ENCODE measurements at regions not wholly inside any gene's neighbourhood (a gene's known extent, or its start where the extent isn't known, plus 50 kb on each side); places are given as distances from the start of the nearest gene placed in this dataset.

GRCh38 chr18:22684268-22684667, 248.9 kb upstream of the RBBP8 start:
- Histone ChIP-seq H3K4me3 (ENCODE audit: low read depth in 1 of 3, low read length in 3 of 3) (no peak overlapping the region), H3K36me3 (ENCODE audit: control insufficient read depth in 3 of 3, insufficient read depth in 2 of 3, low read depth in 1 of 3, low read length in 3 of 3) (peaks cover 0 to 2% (median 0%) of the 10 kb centered on the region in 3 donors), H3K9me3 (ENCODE audit: control insufficient read depth in 2 of 2, insufficient read depth in 1 of 2, low read depth in 1 of 2, low read length in 1 of 2) (peaks cover 0 to 29% of the 10 kb centered on the region in 2 donors), H3K27me3 (ENCODE audit: control insufficient read depth in 3 of 3, insufficient read depth in 3 of 3, low read length in 3 of 3) (no peaks in the 10 kb centered on the region), H3K4me1 (ENCODE audit: control insufficient read depth in 3 of 3, insufficient read depth in 2 of 3, low read depth in 1 of 3, low read length in 2 of 3) (peaks cover 5 to 39% (median 5%) of the 10 kb centered on the region in 3 donors), H3K27ac (ENCODE audit: low read depth in 1 of 3, low read length in 2 of 3) (peak overlapping the region; percentile 87 to 91 (median 90))
- WGBS, 3 donors: 82 to 92% (median 86%) methylated on average over 2 of the region's 2 CpGs
- peak in 1 of 2 donors; percentile 44 for DNase-seq
- no peak for FAIRE-seq

GRCh38 chr18:22685788-22686187, 247.3 kb upstream of the RBBP8 start:
- Histone ChIP-seq H3K27me3 (ENCODE audit: control insufficient read depth in 3 of 3, insufficient read depth in 3 of 3, low read length in 3 of 3) (no peaks in the 10 kb centered on the region), H3K27ac (ENCODE audit: low read depth in 1 of 3, low read length in 2 of 3) (no peak overlapping the region), H3K36me3 (ENCODE audit: control insufficient read depth in 3 of 3, insufficient read depth in 2 of 3, low read depth in 1 of 3, low read length in 3 of 3) (peaks cover 0 to 2% (median 0%) of the 10 kb centered on the region in 3 donors), H3K4me3 (ENCODE audit: low read depth in 1 of 3, low read length in 3 of 3) (no peak overlapping the region), H3K4me1 (ENCODE audit: control insufficient read depth in 3 of 3, insufficient read depth in 2 of 3, low read depth in 1 of 3, low read length in 2 of 3) (peaks cover 5 to 40% (median 8%) of the 10 kb centered on the region in 3 donors), H3K9me3 (ENCODE audit: control insufficient read depth in 2 of 2, insufficient read depth in 1 of 2, low read depth in 1 of 2, low read length in 1 of 2) (peaks cover 0 to 29% of the 10 kb centered on the region in 2 donors)
- DNase-seq (no peak), FAIRE-seq (no peak)
- 92 to 95% (median 94%) methylated on average over 2 of the region's 2 CpGs for WGBS, 3 donors

- H3K27me3 ChIP-seq (ENCODE audit: control insufficient read depth in 3 of 3, insufficient read depth in 3 of 3, low read length in 3 of 3): no peaks in the 10 kb centered on the region
- H3K4me1 ChIP-seq (ENCODE audit: control insufficient read depth in 3 of 3, insufficient read depth in 2 of 3, low read depth in 1 of 3, low read length in 2 of 3): peaks cover 2 to 24% (median 5%) of the 10 kb centered on the region in 3 donors
- DNase-seq: peak in 1 of 2 donors; percentile 41
- WGBS, 3 donors: 58 to 63% (median 62%) methylated on average over 3 of the region's 3 CpGs
- H3K4me3 ChIP-seq (ENCODE audit: low read depth in 1 of 3, low read length in 3 of 3): no peak overlapping the region
- peak overlapping the region in 1 of 3 donors; percentile 43 for H3K27ac ChIP-seq (ENCODE audit: low read depth in 1 of 3, low read length in 2 of 3)
- no peak for FAIRE-seq
- H3K9me3 ChIP-seq (ENCODE audit: control insufficient read depth in 2 of 2, insufficient read depth in 1 of 2, low read depth in 1 of 2, low read length in 1 of 2): peaks cover 0 to 29% of the 10 kb centered on the region in 2 donors
- peaks cover 0 to 2% (median 0%) of the 10 kb centered on the region in 3 donors for H3K36me3 ChIP-seq (ENCODE audit: control insufficient read depth in 3 of 3, insufficient read depth in 2 of 3, low read depth in 1 of 3, low read length in 3 of 3)
Measured at GRCh38 chr18:22687892-22688680, 245.0 kb upstream of the RBBP8 start.

GRCh38 chr18:22688877-22689496, 244.1 kb upstream of the RBBP8 start:
- Histone ChIP-seq H3K9me3 (ENCODE audit: control insufficient read depth in 2 of 2, insufficient read depth in 1 of 2, low read depth in 1 of 2, low read length in 1 of 2) (peaks cover 0 to 29% of the 10 kb centered on the region in 2 donors), H3K4me3 (ENCODE audit: low read depth in 1 of 3, low read length in 3 of 3) (no peak overlapping the region), H3K4me1 (ENCODE audit: control insufficient read depth in 3 of 3, insufficient read depth in 2 of 3, low read depth in 1 of 3, low read length in 2 of 3) (peaks cover 2 to 18% (median 5%) of the 10 kb centered on the region in 3 donors), H3K36me3 (ENCODE audit: control insufficient read depth in 3 of 3, insufficient read depth in 2 of 3, low read depth in 1 of 3, low read length in 3 of 3) (peaks cover 0 to 2% (median 0%) of the 10 kb centered on the region in 3 donors), H3K27me3 (ENCODE audit: control insufficient read depth in 3 of 3, insufficient read depth in 3 of 3, low read length in 3 of 3) (no peaks in the 10 kb centered on the region), H3K27ac (ENCODE audit: low read depth in 1 of 3, low read length in 2 of 3) (no peak overlapping the region)
- no peak for DNase-seq
- WGBS, 3 donors: 92 to 97% (median 94%) methylated on average over 4 of the region's 4 CpGs
- no peak for FAIRE-seq

GRCh38 chr18:22689712-22690111, 243.4 kb upstream of the RBBP8 start:
- FAIRE-seq (no peak), DNase-seq (peak in 1 of 2 donors; percentile 47)
- no peak overlapping the region for H3K4me3 ChIP-seq (ENCODE audit: low read depth in 1 of 3, low read length in 3 of 3)
- peaks cover 0 to 2% (median 0%) of the 10 kb centered on the region in 3 donors for H3K36me3 ChIP-seq (ENCODE audit: control insufficient read depth in 3 of 3, insufficient read depth in 2 of 3, low read depth in 1 of 3, low read length in 3 of 3)
- no peaks in the 10 kb centered on the region for H3K27me3 ChIP-seq (ENCODE audit: control insufficient read depth in 3 of 3, insufficient read depth in 3 of 3, low read length in 3 of 3)
- peaks cover 0 to 29% of the 10 kb centered on the region in 2 donors for H3K9me3 ChIP-seq (ENCODE audit: control insufficient read depth in 2 of 2, insufficient read depth in 1 of 2, low read depth in 1 of 2, low read length in 1 of 2)
- H3K4me1 ChIP-seq (ENCODE audit: control insufficient read depth in 3 of 3, insufficient read depth in 2 of 3, low read depth in 1 of 3, low read length in 2 of 3): peaks cover 2 to 11% (median 3%) of the 10 kb centered on the region in 3 donors
- no peak overlapping the region for H3K27ac ChIP-seq (ENCODE audit: low read depth in 1 of 3, low read length in 2 of 3)

GRCh38 chr18:22690556-22690955, 242.6 kb upstream of the RBBP8 start:
- DNase-seq (peak in 1 of 2 donors; percentile 36), FAIRE-seq (no peak)
- no peak overlapping the region for H3K4me3 ChIP-seq (ENCODE audit: low read depth in 1 of 3, low read length in 3 of 3)
- peaks cover 0 to 29% of the 10 kb centered on the region in 2 donors for H3K9me3 ChIP-seq (ENCODE audit: control insufficient read depth in 2 of 2, insufficient read depth in 1 of 2, low read depth in 1 of 2, low read length in 1 of 2)
- peaks cover 0 to 2% (median 0%) of the 10 kb centered on the region in 3 donors for H3K36me3 ChIP-seq (ENCODE audit: control insufficient read depth in 3 of 3, insufficient read depth in 2 of 3, low read depth in 1 of 3, low read length in 3 of 3)
- no peaks in the 10 kb centered on the region for H3K27me3 ChIP-seq (ENCODE audit: control insufficient read depth in 3 of 3, insufficient read depth in 3 of 3, low read length in 3 of 3)
- no peak overlapping the region for H3K27ac ChIP-seq (ENCODE audit: low read depth in 1 of 3, low read length in 2 of 3)
- 14 to 51% (median 43%) methylated on average over 1 of the region's 1 CpG for WGBS, 3 donors
- H3K4me1 ChIP-seq (ENCODE audit: control insufficient read depth in 3 of 3, insufficient read depth in 2 of 3, low read depth in 1 of 3, low read length in 2 of 3): peaks cover 2 to 13% (median 3%) of the 10 kb centered on the region in 3 donors

- Histone ChIP-seq H3K9me3 (ENCODE audit: control insufficient read depth in 2 of 2, insufficient read depth in 1 of 2, low read depth in 1 of 2, low read length in 1 of 2) (peaks cover 0 to 20% of the 10 kb centered on the region in 2 donors), H3K4me1 (ENCODE audit: control insufficient read depth in 3 of 3, insufficient read depth in 2 of 3, low read depth in 1 of 3, low read length in 2 of 3) (peaks cover 2 to 17% (median 3%) of the 10 kb centered on the region in 3 donors), H3K27ac (ENCODE audit: low read depth in 1 of 3, low read length in 2 of 3) (no peak overlapping the region), H3K36me3 (ENCODE audit: control insufficient read depth in 3 of 3, insufficient read depth in 2 of 3, low read depth in 1 of 3, low read length in 3 of 3) (peaks cover 0 to 2% (median 0%) of the 10 kb centered on the region in 3 donors), H3K27me3 (ENCODE audit: control insufficient read depth in 3 of 3, insufficient read depth in 3 of 3, low read length in 3 of 3) (no peaks in the 10 kb centered on the region), H3K4me3 (ENCODE audit: low read depth in 1 of 3, low read length in 3 of 3) (no peak overlapping the region)
- FAIRE-seq: no peak
- WGBS, 3 donors: 58 to 93% (median 85%) methylated on average over 2 of the region's 2 CpGs
- no peak for DNase-seq
Measured at GRCh38 chr18:22691946-22692710, 241.0 kb upstream of the RBBP8 start.

GRCh38 chr18:22694954-22695353, 238.2 kb upstream of the RBBP8 start:
- peak overlapping the region in 1 of 3 donors; percentile 63 for H3K27ac ChIP-seq (ENCODE audit: low read depth in 1 of 3, low read length in 2 of 3)
- no peak for FAIRE-seq
- peak in 1 of 2 donors; percentile 65 for DNase-seq
- no peak overlapping the region for H3K4me3 ChIP-seq (ENCODE audit: low read depth in 1 of 3, low read length in 3 of 3)
- H3K36me3 ChIP-seq (ENCODE audit: control insufficient read depth in 3 of 3, insufficient read depth in 2 of 3, low read depth in 1 of 3, low read length in 3 of 3): peaks cover 0 to 3% (median 0%) of the 10 kb centered on the region in 3 donors
- 72 to 92% (median 89%) methylated on average over 8 of the region's 8 CpGs for WGBS, 3 donors
- H3K27me3 ChIP-seq (ENCODE audit: control insufficient read depth in 3 of 3, insufficient read depth in 3 of 3, low read length in 3 of 3): no peaks in the 10 kb centered on the region
- peaks cover 0 to 13% (median under 1%) of the 10 kb centered on the region in 3 donors for H3K4me1 ChIP-seq (ENCODE audit: control insufficient read depth in 3 of 3, insufficient read depth in 2 of 3, low read depth in 1 of 3, low read length in 2 of 3)
- peaks cover 0 to 18% of the 10 kb centered on the region in 2 donors for H3K9me3 ChIP-seq (ENCODE audit: control insufficient read depth in 2 of 2, insufficient read depth in 1 of 2, low read depth in 1 of 2, low read length in 1 of 2)

Measured in small intestine (tissue), 7 donors.